ENCODE measurements at regions not wholly inside any gene's neighbourhood (a gene's known extent, or its start where the extent isn't known, plus 50 kb on each side); places are given as distances from the start of the nearest gene placed in this dataset.

- TF ChIP-seq, protein P1, sequence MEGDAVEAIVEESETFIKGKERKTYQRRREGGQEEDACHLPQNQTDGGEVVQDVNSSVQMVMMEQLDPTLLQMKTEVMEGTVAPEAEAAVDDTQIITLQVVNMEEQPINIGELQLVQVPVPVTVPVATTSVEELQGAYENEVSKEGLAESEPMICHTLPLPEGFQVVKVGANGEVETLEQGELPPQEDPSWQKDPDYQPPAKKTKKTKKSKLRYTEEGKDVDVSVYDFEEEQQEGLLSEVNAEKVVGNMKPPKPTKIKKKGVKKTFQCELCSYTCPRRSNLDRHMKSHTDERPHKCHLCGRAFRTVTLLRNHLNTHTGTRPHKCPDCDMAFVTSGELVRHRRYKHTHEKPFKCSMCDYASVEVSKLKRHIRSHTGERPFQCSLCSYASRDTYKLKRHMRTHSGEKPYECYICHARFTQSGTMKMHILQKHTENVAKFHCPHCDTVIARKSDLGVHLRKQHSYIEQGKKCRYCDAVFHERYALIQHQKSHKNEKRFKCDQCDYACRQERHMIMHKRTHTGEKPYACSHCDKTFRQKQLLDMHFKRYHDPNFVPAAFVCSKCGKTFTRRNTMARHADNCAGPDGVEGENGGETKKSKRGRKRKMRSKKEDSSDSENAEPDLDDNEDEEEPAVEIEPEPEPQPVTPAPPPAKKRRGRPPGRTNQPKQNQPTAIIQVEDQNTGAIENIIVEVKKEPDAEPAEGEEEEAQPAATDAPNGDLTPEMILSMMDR (IDR thresholded peaks at IDR 0.05) = no peak
- TF ChIP-seq POLR2A (IDR thresholded peaks at IDR 0.05) = no peak
Observed at GRCh38 chr5:119789406-119790117, 160.2 kb downstream of the FAM170A start.
